ENCODE measurements at regions not wholly inside any gene's neighbourhood (a gene's known extent, or its start where the extent isn't known, plus 50 kb on each side); places are given as distances from the start of the nearest gene placed in this dataset.

DNA sequence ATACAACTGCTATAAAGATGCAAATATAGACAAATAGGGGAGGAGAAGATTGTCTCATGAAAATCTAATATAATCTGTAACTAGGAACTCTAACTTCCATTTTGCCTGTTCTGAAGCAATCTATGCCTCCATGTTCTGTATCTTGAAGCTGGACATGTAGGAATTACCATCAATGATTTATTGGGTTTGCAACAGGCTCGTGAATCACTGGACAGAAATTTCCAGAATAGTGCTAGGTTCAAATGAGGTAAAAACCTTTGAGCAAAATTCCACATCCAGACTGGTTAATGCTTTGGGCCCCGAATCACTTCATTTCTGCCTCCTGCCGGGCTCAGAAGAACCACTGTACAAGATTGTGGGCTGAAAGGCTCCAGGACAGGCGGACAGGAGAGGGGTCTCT, 110.7 kb upstream of the CTTNBP2NL start:
- no peak for DNase-seq
- Mint-ChIP-seq H3K4me1 (ENCODE audit: low read depth, unreplicated experiment) (no peaks in the 10 kb centered on the region), H3K27ac (ENCODE audit: unreplicated experiment) (no peak overlapping the region), H3K27me3 (ENCODE audit: unreplicated experiment) (peaks cover 2% of the 10 kb centered on the region), H3K9me3 (ENCODE audit: unreplicated experiment) (no peaks in the 10 kb centered on the region), H3K4me3 (ENCODE audit: unreplicated experiment) (no peak overlapping the region), H3K36me3 (ENCODE audit: unreplicated experiment) (no peaks in the 10 kb centered on the region)
- TF ChIP-seq CTCF (IDR thresholded peaks at IDR 0.05; ENCODE audit: partially characterized antibody, unreplicated experiment), result no peak

- Mint-ChIP-seq H3K36me3 (ENCODE audit: unreplicated experiment) (no peaks in the 10 kb centered on the region), H3K4me1 (ENCODE audit: low read depth, unreplicated experiment) (no peaks in the 10 kb centered on the region), H3K27me3 (ENCODE audit: unreplicated experiment) (peaks cover 2% of the 10 kb centered on the region), H3K27ac (ENCODE audit: unreplicated experiment) (no peak overlapping the region), H3K4me3 (ENCODE audit: unreplicated experiment) (no peak overlapping the region), H3K9me3 (ENCODE audit: unreplicated experiment) (no peaks in the 10 kb centered on the region)
- no peak for TF ChIP-seq CTCF (IDR thresholded peaks at IDR 0.05; ENCODE audit: partially characterized antibody, unreplicated experiment)
- no peak for DNase-seq
These were observed 110.3 kb upstream of the CTTNBP2NL start for GRCh38 chr1:112285746-112286145.

GRCh38 chr1:112296908-112297307, 99.1 kb upstream of the CTTNBP2NL start:
- Mint-ChIP-seq H3K9me3 (ENCODE audit: unreplicated experiment) (peaks cover 2% of the 10 kb centered on the region), H3K4me1 (ENCODE audit: low read depth, unreplicated experiment) (no peaks in the 10 kb centered on the region), H3K4me3 (ENCODE audit: unreplicated experiment) (no peak overlapping the region), H3K27ac (ENCODE audit: unreplicated experiment) (no peak overlapping the region), H3K27me3 (ENCODE audit: unreplicated experiment) (peaks cover 3% of the 10 kb centered on the region), H3K36me3 (ENCODE audit: unreplicated experiment) (peaks cover 6% of the 10 kb centered on the region)
- DNase-seq, result no peak
- TF ChIP-seq CTCF (IDR thresholded peaks at IDR 0.05; ENCODE audit: partially characterized antibody, unreplicated experiment), result no peak

GRCh38 chr1:112297536-112297935, 98.5 kb upstream of the CTTNBP2NL start:
- Mint-ChIP-seq H3K4me3 (ENCODE audit: unreplicated experiment) (no peak overlapping the region), H3K9me3 (ENCODE audit: unreplicated experiment) (peaks cover 2% of the 10 kb centered on the region), H3K4me1 (ENCODE audit: low read depth, unreplicated experiment) (no peaks in the 10 kb centered on the region), H3K36me3 (ENCODE audit: unreplicated experiment) (peaks cover 6% of the 10 kb centered on the region), H3K27ac (ENCODE audit: unreplicated experiment) (no peak overlapping the region), H3K27me3 (ENCODE audit: unreplicated experiment) (peaks cover 3% of the 10 kb centered on the region)
- DNase-seq, result no peak
- TF ChIP-seq CTCF (IDR thresholded peaks at IDR 0.05; ENCODE audit: partially characterized antibody, unreplicated experiment), result no peak

- no peaks in the 10 kb centered on the region for H3K4me1 Mint-ChIP-seq (ENCODE audit: low read depth, unreplicated experiment)
- peak; percentile 58 for TF ChIP-seq CTCF (IDR thresholded peaks at IDR 0.05; ENCODE audit: partially characterized antibody, unreplicated experiment)
- peaks cover 2% of the 10 kb centered on the region for H3K9me3 Mint-ChIP-seq (ENCODE audit: unreplicated experiment)
- peaks cover 6% of the 10 kb centered on the region for H3K36me3 Mint-ChIP-seq (ENCODE audit: unreplicated experiment)
- no peak overlapping the region for H3K4me3 Mint-ChIP-seq (ENCODE audit: unreplicated experiment)
- DNase-seq, result peak; percentile 72
- H3K27ac Mint-ChIP-seq (ENCODE audit: unreplicated experiment), result no peak overlapping the region
- peaks cover 3% of the 10 kb centered on the region for H3K27me3 Mint-ChIP-seq (ENCODE audit: unreplicated experiment)
These were observed 97.5 kb upstream of the CTTNBP2NL start for GRCh38 chr1:112298558-112298957.
